SHP77 treated with DMSO at 0.1 percent for 48 hours (cell line): ENCODE measurements at regions not wholly inside any gene's neighbourhood (a gene's known extent, or its start where the extent isn't known, plus 50 kb on each side); places are given as distances from the start of the nearest gene placed in this dataset.

Experiments
- DNase-seq: peaks from one replicate; lab custom pipeline; 2025; lab: John Stamatoyannopoulos, UW

GRCh38 chr15:58329781-58330671, 101.8 kb upstream of the LIPC start:
- no peak for DNase-seq

GRCh38 chr15:58330741-58331559, 100.8 kb upstream of the LIPC start:
- no peak for DNase-seq

DNA sequence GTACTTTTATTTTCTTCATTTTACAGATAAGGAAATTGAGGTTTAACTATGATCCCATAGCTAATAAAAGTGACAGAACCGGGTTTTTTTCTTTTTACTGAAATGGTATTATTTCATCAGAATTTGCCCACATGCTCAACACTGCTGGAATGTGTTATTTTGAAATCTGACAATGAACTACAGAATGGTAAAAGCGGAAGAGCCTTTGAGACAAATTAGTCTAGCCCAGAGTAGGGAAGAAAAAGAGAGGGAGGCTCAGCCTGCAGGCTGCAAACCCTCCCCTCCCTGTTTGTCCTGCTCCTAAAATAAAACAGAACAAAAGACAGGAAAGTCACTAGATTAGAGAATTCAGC, 100.3 kb upstream of the LIPC start:
- no peak for DNase-seq

GRCh38 chr15:58331913-58332675, 99.7 kb upstream of the LIPC start:
- DNase-seq: peak; percentile 92

DNA sequence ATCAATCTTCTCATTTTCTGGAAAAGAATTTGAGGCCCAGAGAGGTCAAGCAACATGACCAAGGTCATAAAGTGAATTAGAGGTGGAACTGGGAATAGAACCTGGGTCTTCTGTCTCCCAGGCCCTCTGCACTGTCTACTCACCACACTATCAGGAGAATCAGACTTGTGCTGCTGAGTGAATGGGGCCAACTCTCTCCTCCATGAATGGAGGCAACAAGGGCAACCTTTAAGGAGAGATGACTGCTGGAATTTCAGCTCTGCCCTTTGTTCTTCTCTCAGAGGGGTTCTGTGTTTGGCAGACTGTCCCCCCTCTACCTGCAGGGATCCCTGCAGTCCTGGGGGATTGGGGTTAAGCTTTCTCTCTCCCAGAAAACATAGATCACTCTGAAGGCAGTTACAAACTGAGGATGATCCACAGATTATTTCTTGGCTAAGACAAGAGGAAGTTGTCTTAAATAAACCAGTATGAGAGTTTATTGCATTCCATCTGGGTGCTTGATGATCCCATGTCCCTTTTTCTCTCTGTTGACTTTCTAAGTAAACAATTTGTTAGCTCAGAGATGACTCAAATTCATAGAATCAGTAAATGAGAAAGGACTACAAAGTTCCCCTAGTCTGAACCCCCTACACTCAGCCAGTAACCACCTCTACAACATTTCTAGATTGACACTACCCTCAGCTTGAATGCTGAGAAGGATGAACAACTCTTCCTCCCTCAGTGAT, 99.0 kb upstream of the LIPC start:
- DNase-seq: no peak

GRCh38 chr15:58334803-58335202, 97.0 kb upstream of the LIPC start:
- no peak for DNase-seq

GRCh38 chr15:58336161-58336560, 95.6 kb upstream of the LIPC start:
- no peak for DNase-seq

DNA sequence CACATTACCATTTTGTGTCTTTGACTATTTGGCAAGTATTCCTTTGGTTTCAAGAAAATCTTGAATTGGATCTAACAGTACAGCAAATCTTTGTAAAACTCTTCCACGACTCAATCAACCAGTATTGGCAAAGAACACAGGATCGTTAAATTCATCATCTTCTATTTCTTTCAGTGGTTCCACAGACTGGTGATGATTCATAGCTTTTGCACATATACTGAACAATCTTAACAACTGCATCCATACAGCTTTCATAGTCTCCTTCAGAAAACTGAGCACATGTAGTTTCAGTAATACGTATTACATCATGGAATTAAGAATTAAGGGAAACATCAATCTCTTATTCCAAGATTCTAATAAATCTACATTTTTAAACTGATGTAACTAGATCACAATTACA, 91.6 kb upstream of the LIPC start:
- no peak for DNase-seq

GRCh38 chr15:58342508-58342907, 89.3 kb upstream of the LIPC start:
- DNase-seq: no peak

DNA sequence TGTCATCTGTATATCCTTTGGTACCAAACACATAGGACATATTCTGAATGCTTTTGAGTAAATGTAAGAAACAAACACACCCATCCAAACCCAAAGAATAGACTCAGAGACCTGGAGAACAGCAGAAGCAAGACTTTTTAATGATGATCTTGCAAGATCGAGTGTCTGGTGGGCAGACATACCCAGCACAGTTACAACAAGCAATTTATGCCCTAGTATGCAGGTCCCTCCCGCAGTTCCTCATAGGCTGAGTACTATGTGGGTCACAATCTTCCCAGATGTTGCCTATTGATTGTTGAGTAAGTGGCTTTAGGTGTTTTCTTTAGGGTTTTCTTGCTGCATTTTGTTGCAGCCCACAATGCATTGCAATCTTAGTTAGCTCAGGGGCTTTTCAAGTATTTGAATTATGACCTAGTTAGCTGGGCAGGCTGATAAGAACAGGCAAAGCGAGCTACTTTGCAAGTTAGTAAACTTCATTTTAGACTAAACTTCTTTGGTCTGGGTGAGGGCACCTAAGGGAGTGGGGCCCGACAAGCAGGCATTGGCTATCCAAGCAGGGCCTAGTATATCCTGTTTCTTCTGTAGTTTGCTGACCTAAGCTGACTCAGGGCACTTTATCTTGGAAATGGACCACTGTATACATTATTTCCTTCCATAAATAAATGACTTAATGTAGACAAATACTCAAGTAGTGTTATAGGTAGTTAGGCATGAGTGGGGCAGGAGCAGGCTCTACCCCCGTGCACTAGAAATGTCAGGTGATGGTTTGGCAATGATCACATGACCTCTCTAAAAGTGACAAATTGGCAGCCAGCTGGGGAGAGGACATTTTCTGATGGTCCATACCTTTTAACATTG, 87.3 kb upstream of the LIPC start:
- DNase-seq: no peak

GRCh38 chr15:58346361-58346760, 85.4 kb upstream of the LIPC start:
- DNase-seq: no peak

DNA sequence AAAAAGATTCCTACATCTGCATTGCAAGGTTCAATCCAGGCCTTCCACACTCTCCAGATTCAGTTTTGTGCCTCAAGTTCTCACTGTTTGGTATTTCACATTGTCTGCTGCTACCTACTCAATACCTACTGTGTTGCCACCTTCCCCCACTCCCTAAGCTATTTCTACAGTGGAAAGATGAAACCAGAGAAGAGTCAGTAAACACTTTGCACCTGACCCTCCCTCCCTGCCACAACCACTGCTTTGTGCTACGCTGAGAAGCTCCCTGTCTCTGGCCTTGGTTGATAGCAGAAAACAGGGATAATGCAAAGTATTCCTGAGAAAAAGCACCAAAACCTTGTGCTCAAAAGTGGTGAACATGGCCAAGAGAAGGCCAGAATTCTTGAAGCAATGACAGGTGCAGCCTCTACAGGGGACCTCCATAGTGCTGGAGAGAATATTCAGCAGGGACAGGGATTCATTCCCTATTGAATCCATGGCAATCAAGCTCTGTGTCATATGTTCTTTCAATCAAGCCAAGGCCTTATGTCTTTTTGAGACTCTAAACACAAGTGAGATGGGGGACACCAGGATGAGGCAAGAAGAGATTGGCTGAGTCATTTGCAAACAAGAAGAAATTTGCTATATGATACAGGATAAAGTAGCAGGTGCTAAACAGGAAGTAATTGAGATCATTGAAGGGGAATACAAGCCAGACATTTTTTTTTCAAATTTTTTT, 83.5 kb upstream of the LIPC start:
- DNase-seq: peak; percentile 31

- DNase-seq: no peak
Measured at GRCh38 chr15:58352026-58352929, 79.5 kb upstream of the LIPC start.

DNA sequence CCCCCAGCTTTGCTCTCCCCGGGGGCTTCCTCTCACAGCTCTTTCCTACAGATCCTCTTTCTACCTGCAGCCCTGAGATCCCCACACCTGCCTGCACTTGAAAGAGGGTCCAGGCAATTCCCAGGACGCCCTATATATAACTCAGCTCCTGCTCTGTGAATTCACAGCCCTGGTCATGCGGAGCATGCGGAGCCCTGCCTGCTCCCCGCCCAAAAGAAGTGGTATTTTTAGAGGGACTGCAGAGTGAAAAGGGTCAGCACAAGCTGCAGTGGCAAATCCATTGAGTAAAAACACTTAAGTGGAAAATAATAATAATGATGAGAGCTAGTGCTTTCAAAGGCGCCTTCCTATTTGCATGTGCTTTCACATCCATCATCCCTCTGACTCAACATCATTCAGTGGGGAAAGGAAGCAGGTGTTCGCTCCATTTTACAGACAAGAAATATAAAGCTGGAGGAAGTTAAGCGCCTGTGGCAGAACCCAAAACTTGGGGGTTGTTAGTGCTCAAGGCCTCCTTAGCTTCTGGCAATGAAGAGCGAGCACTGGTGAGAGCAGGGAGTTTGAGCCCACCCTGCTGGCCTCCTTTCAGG, 76.3 kb upstream of the LIPC start:
- no peak for DNase-seq

DNA sequence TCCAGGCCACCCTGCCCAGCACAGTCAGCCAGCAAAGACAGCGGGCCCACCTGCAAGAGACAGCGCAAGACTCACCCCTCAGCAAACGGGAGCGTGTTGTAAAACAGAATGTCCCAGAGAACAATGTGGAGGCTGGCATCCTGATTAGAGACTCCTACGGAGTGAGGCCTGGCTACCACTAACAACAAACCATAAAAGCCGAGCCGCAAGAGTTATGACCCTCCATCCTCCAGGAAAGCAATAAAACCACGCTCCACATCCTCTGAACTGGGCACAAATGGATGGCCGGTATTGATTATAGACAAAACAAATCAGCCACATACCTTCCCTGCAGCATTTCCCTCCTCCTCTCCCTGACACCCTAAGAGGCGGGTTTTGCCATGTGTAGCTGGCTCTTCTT, 75.8 kb upstream of the LIPC start:
- no peak for DNase-seq

DNA sequence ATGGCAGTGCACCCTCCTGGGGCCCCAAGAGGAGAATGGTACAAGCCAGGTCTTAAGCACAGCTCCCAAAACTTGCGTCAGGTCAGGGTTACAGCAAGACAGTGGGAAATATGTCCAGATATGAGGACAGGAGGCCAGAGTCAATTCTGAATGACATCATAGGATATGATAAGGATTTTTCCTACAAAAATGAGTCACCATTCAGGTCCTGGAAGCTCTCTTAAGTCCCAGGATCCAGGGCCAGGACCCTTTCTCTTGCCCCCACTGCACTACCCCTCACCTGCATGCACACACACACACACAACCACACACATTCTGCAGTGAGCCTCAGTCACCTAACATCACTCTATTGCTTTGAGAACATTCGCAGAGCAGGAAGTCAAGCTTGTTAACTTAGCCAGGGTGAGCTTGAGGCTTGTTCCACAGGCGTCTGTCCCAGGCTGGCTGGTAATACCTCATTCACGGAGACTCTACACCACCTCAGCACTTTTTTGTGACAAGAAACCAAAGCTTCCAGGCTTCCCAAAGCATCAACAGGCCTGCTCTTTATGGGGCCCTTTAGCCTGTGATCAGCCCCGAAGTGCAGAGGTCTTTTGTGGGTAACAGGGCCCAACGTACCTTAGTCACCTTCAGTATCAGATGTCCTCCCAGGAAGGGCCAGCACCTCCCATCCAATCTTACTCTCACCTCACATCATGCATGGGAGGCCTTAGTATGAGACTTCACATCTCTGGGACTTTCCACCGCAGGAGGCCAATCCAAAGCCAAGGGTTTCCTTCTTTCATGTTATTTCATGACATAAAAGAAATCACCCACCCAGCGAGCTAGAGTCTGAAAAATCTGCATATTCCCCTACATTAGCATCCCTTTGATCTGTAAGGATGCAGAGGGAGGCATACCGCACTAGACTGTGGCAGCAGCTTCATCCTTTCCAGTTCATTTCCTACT, 74.0 kb upstream of the LIPC start:
- DNase-seq: no peak

- DNase-seq: no peak
Measured at GRCh38 chr15:58360421-58361090, 71.2 kb upstream of the LIPC start.
